Transverse colon (tissue), 4 donors: ENCODE measurements at regions not wholly inside any gene's neighbourhood (a gene's known extent, or its start where the extent isn't known, plus 50 kb on each side); places are given as distances from the start of the nearest gene placed in this dataset.

Source experiments
- POLR2A ChIP-seq: fragments of 450-650 bp; IDR thresholded peaks from one replicate; pipeline ENCODE4 v1.6.1; 2016; ENCODE audit warnings: antibody characterized with exemption, mild to moderate bottlenecking, moderate library complexity
- POLR2AphosphoS5 ChIP-seq, 3 donors: sonication (generic); formaldehyde crosslinking; IDR thresholded peaks; one replicate each; pipeline ENCODE4 v1.6.1; 2016; ENCODE audit warnings: antibody characterized with exemption in 3 of 3
- TF ChIP-seq, protein P1 (sequence below), 5 experiments: fragments of 200-600 bp in 3 of 5; fragments of 450-650 bp in 2 of 5; sonication (generic) in 3 of 5; IDR thresholded peaks; 1 replicate in 2 of 5; 2 replicates in 3 of 5; pipeline ENCODE4 v1.5.1; 2016 to 2017; ENCODE audit warnings: antibody characterized with exemption in 5 of 5, inconsistent platforms in 3 of 5, mild to moderate bottlenecking in 2 of 5, moderate library complexity in 1 of 5

- TF ChIP-seq, protein P1, sequence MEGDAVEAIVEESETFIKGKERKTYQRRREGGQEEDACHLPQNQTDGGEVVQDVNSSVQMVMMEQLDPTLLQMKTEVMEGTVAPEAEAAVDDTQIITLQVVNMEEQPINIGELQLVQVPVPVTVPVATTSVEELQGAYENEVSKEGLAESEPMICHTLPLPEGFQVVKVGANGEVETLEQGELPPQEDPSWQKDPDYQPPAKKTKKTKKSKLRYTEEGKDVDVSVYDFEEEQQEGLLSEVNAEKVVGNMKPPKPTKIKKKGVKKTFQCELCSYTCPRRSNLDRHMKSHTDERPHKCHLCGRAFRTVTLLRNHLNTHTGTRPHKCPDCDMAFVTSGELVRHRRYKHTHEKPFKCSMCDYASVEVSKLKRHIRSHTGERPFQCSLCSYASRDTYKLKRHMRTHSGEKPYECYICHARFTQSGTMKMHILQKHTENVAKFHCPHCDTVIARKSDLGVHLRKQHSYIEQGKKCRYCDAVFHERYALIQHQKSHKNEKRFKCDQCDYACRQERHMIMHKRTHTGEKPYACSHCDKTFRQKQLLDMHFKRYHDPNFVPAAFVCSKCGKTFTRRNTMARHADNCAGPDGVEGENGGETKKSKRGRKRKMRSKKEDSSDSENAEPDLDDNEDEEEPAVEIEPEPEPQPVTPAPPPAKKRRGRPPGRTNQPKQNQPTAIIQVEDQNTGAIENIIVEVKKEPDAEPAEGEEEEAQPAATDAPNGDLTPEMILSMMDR (IDR thresholded peaks at IDR 0.05) = no peak
- TF ChIP-seq POLR2AphosphoS5 (IDR thresholded peaks at IDR 0.05) (no peak), POLR2A (no peak)
Observed at GRCh38 chr4:188220006-188220405, 80.8 kb downstream of the TRIML1 start.
